IMR-90 (cell line): ENCODE measurements at regions not wholly inside any gene's neighbourhood (a gene's known extent, or its start where the extent isn't known, plus 50 kb on each side); places are given as distances from the start of the nearest gene placed in this dataset.

ENCODE experiments used
- ATAC-seq: fragments of 200-7000 bp; cut with Tn5 transposase; 2 replicates; pipeline ENCODE4 v1.9.1; 2020; ENCODE audit warnings: low read depth, mild to moderate bottlenecking, moderate library complexity
- BruUV-seq: library from RNA; stranded (reverse); fragments of 400-500 nt; replicated peaks from 2 replicates; lab custom pipeline; 2021; lab: Mats Ljungman, UMichigan
- CTCF ChIA-PET: fragments of 300-600 bp; formaldehyde crosslinking; extraction: SDS; loops from one replicate; lab custom pipeline; 2021; ENCODE audit warnings: antibody characterized with exemption; lab: Yijun Ruan, JAX
- POLR2A ChIA-PET: fragments of 300-600 bp; sonication (Branson Sonifier 250); formaldehyde crosslinking; loops from one replicate; lab custom pipeline; 2022; ENCODE audit warnings: antibody characterized with exemption; ENCODE audit not compliant: unreplicated experiment; lab: Charles Lee
- DNase-seq: peaks from one replicate; pipeline ENCODE4 v3.0.0; 2013
- H2AFZ ChIP-seq: replicated peaks from 2 replicates; pipeline ENCODE3; 2013; ENCODE audit warnings: low read length, mild to moderate bottlenecking; ENCODE audit not compliant: poor library complexity
- H2AK5ac ChIP-seq: 2 replicates; pipeline ENCODE4 v1.6.1; 2013; ENCODE audit warnings: low read depth, low read length, inconsistent platforms
- H2AK9ac ChIP-seq: replicated peaks from 2 replicates; pipeline ENCODE3; 2013; ENCODE audit warnings: mild to moderate bottlenecking, low read depth, low read length, moderate library complexity; ENCODE audit not compliant: poor library complexity
- H2BK120ac ChIP-seq: 2 replicates; pipeline ENCODE4 v1.6.1; 2013; ENCODE audit warnings: low read depth, low read length, inconsistent platforms
- H2BK15ac ChIP-seq: 3 replicates; pipeline ENCODE4 v1.6.1; 2013; ENCODE audit warnings: low read depth, low read length, inconsistent platforms
- H2BK20ac ChIP-seq: 2 replicates; pipeline ENCODE4 v1.6.1; 2013; ENCODE audit warnings: low read depth, mild to moderate bottlenecking, inconsistent platforms, low read length, moderate library complexity
- H2BK5ac ChIP-seq: 2 replicates; pipeline ENCODE4 v1.6.1; 2013; ENCODE audit warnings: mild to moderate bottlenecking, low read depth, low read length, inconsistent platforms; ENCODE audit not compliant: poor library complexity, severe bottlenecking
- H3K14ac ChIP-seq: replicated peaks from 2 replicates; pipeline ENCODE4 v1.6.1; 2013; ENCODE audit warnings: low read depth, low read length, inconsistent platforms
- H3K18ac ChIP-seq: 2 replicates; pipeline ENCODE4 v1.6.1; 2013; ENCODE audit warnings: low read depth, low read length, control low read depth
- H3K23ac ChIP-seq: 2 replicates; pipeline ENCODE4 v1.6.1; 2013; ENCODE audit warnings: low read depth, low read length, inconsistent platforms
- H3K27ac ChIP-seq: 2 replicates; pipeline ENCODE4 v1.5.1; 2013; ENCODE audit warnings: mild to moderate bottlenecking, control low read depth, low read length; ENCODE audit not compliant: insufficient read depth
- H3K27me3 ChIP-seq: 2 replicates; pipeline ENCODE4 v1.6.1; 2013; ENCODE audit warnings: low read length; ENCODE audit not compliant: control insufficient read depth, insufficient read depth
- H3K36me3 ChIP-seq: 2 replicates; pipeline ENCODE4 v1.6.1; 2013; ENCODE audit warnings: low read length, mixed read lengths; ENCODE audit not compliant: control insufficient read depth, insufficient read depth
- H3K4ac ChIP-seq: 2 replicates; pipeline ENCODE4 v1.6.1; 2013; ENCODE audit warnings: low read depth, low read length, inconsistent platforms
- H3K4me1 ChIP-seq: 2 replicates; pipeline ENCODE4 v1.6.1; 2013; ENCODE audit warnings: low read length, mixed read lengths; ENCODE audit not compliant: control insufficient read depth, insufficient read depth
- H3K4me2 ChIP-seq: 2 replicates; pipeline ENCODE4 v1.6.1; 2013; ENCODE audit warnings: low read depth, mild to moderate bottlenecking, control low read depth, low read length, moderate library complexity
- H3K4me3 ChIP-seq: 2 replicates; pipeline ENCODE4 v1.5.1; 2013; ENCODE audit warnings: low read depth, mild to moderate bottlenecking, control low read depth, low read length, moderate library complexity; ENCODE audit not compliant: insufficient read depth
- H3K56ac ChIP-seq: 2 replicates; pipeline ENCODE4 v1.6.1; 2013; ENCODE audit warnings: low read length, inconsistent platforms; ENCODE audit not compliant: insufficient read depth; ENCODE audit errors: extremely low read depth
- H3K79me1 ChIP-seq, 2 experiments: 2 replicates each; pipeline ENCODE4 v1.6.1; 2013; ENCODE audit warnings: low read length in 2 of 2, inconsistent platforms in 1 of 2, low read depth in 1 of 2
- H3K9ac ChIP-seq: 2 replicates; pipeline ENCODE4 v1.6.1; 2013; ENCODE audit warnings: low read depth, low read length, control low read depth
- H3K9me1 ChIP-seq: 2 replicates; pipeline ENCODE4 v1.6.1; 2013; ENCODE audit warnings: low read length, inconsistent platforms; ENCODE audit not compliant: insufficient read depth
- H3K9me3 ChIP-seq: 2 replicates; pipeline ENCODE4 v1.6.1; 2013; ENCODE audit warnings: low read length; ENCODE audit not compliant: control insufficient read depth, insufficient read depth
- H4K20me1 ChIP-seq: 2 replicates; pipeline ENCODE4 v1.6.1; 2013; ENCODE audit warnings: low read length, inconsistent platforms; ENCODE audit not compliant: insufficient read depth
- H4K5ac ChIP-seq: 2 replicates; pipeline ENCODE4 v1.6.1; 2013; ENCODE audit warnings: mild to moderate bottlenecking, low read depth, low read length, control low read depth
- H4K8ac ChIP-seq, 2 experiments: 2 replicates each; pipeline ENCODE4 v1.6.1; 2013; ENCODE audit warnings: low read depth in 2 of 2, low read length in 2 of 2, control low read depth in 1 of 2, inconsistent platforms in 1 of 2
- H4K91ac ChIP-seq: 2 replicates; pipeline ENCODE4 v1.6.1; 2013; ENCODE audit warnings: low read depth, low read length, inconsistent platforms; ENCODE audit not compliant: insufficient read depth
- BHLHE40 ChIP-seq: fragments of 150-350 bp; IDR thresholded peaks from 2 replicates; pipeline ENCODE4 v1.6.1; 2016; ENCODE audit warnings: mild to moderate bottlenecking, low read depth, low read length
- CEBPB ChIP-seq: IDR thresholded peaks from 2 replicates; pipeline ENCODE4 v1.6.1; 2012; ENCODE audit warnings: low read depth, low read length, improper control_type of control experiment
- CHD1 ChIP-seq: IDR thresholded peaks from 2 replicates; pipeline ENCODE4 v1.6.1; 2012; ENCODE audit warnings: low read depth, low read length, improper control_type of control experiment
- CTCF ChIP-seq: conservative IDR thresholded peaks from 2 replicates; pipeline ENCODE4 v1.5.1; 2012; ENCODE audit warnings: mild to moderate bottlenecking, low read depth, low read length, improper control_type of control experiment
- ELK1 ChIP-seq: fragments of 150-350 bp; IDR thresholded peaks from 2 replicates; pipeline ENCODE4 v1.6.1; 2016; ENCODE audit warnings: low read depth, mild to moderate bottlenecking, low read length, moderate library complexity, borderline replicate concordance
- FOS ChIP-seq: fragments of 150-350 bp; IDR thresholded peaks from 2 replicates; pipeline ENCODE4 v1.6.1; 2016; ENCODE audit warnings: low read depth, low read length
- MAFK ChIP-seq: IDR thresholded peaks from 2 replicates; pipeline ENCODE4 v1.6.1; 2012; ENCODE audit warnings: low read depth, low read length, improper control_type of control experiment
- MAZ ChIP-seq: IDR thresholded peaks from 2 replicates; pipeline ENCODE4 v1.6.1; 2012; ENCODE audit warnings: low read depth, mild to moderate bottlenecking, low read length, improper control_type of control experiment, moderate library complexity, borderline replicate concordance
- MXI1 ChIP-seq: IDR thresholded peaks from 2 replicates; pipeline ENCODE4 v1.6.1; 2012; ENCODE audit warnings: low read depth, mild to moderate bottlenecking, low read length, moderate library complexity, borderline replicate concordance
- NFE2L2 ChIP-seq: fragments of 150-350 bp; IDR thresholded peaks from 2 replicates; pipeline ENCODE4 v1.6.1; 2016; ENCODE audit warnings: low read depth, mild to moderate bottlenecking, low read length
- POLR2A ChIP-seq: IDR thresholded peaks from 2 replicates; pipeline ENCODE4 v1.6.1; 2012; ENCODE audit warnings: mild to moderate bottlenecking, low read depth, low read length
- RAD21 ChIP-seq: IDR thresholded peaks from 2 replicates; pipeline ENCODE4 v1.6.1; 2012; ENCODE audit warnings: low read length, improper control_type of control experiment
- RCOR1 ChIP-seq: IDR thresholded peaks from 2 replicates; pipeline ENCODE4 v1.6.1; 2012; ENCODE audit warnings: mild to moderate bottlenecking, low read length, improper control_type of control experiment; ENCODE audit not compliant: insufficient replicate concordance
- RFX5 ChIP-seq: IDR thresholded peaks from 2 replicates; pipeline ENCODE4 v1.8.0; 2012; ENCODE audit warnings: low read depth, mild to moderate bottlenecking, low read length, moderate library complexity
- SMC3 ChIP-seq: fragments of 150-350 bp; IDR thresholded peaks from 2 replicates; pipeline ENCODE4 v1.6.1; 2016; ENCODE audit warnings: low read depth, mild to moderate bottlenecking, antibody characterized with exemption, low read length, moderate library complexity
- USF2 ChIP-seq: fragments of 150-350 bp; IDR thresholded peaks from 2 replicates; pipeline ENCODE4 v1.6.1; 2017; ENCODE audit warnings: mild to moderate bottlenecking, antibody characterized with exemption, low read length, low read depth
- WGBS, 2 experiments: methylation state at CpG; one replicate each; pipeline versions ENCODE4 v1.1.5 to v1.1.7; 2013; ENCODE audit warnings: missing lambda C conversion rate in 2 of 2; ENCODE audit not compliant: insufficient read length in 1 of 2; ENCODE audit errors: extremely low coverage in 2 of 2; 5-methylcytosine and 5-hydroxymethylcytosine counted together
- dilution Hi-C: fragments of 300-500 bp; cut with HindIII; formaldehyde crosslinking; loops from one replicate; pipeline ENCODE4 v1.14.3; 2018; ENCODE audit warnings: low sequenced_read_pairs; ENCODE audit not compliant: unreplicated experiment
- in situ Hi-C: fragments of 300-500 bp; cut with MboI; formaldehyde crosslinking; loops from 3 replicates; pipeline ENCODE4 v1.14.3; 2019; ENCODE audit warnings: low sequenced_read_pairs, inconsistent platforms, mixed read lengths
- intact Hi-C: fragments of 100-400 bp; cut with micrococcal nuclease; formaldehyde crosslinking; loops from 2 replicates; pipeline ENCODE4 v1.10.0; 2022

GRCh38 chr2:228738671-228739380, 532.3 kb downstream of the PID1 start:
- Histone ChIP-seq H3K27ac (no peak overlapping the region), H4K8ac (no peak overlapping the region), H2AFZ (no peak overlapping the region), H3K36me3 (no peaks in the 10 kb centered on the region), H3K27me3 (no peaks in the 10 kb centered on the region), H4K5ac (no peak overlapping the region), H3K14ac (no peak overlapping the region), H3K9me1 (no peaks in the 10 kb centered on the region), H3K4ac (no peak overlapping the region), H2AK9ac (no peak overlapping the region), H3K4me2 (no peak overlapping the region), H2BK5ac (no peak overlapping the region), H4K20me1 (no peaks in the 10 kb centered on the region), H4K91ac (no peak overlapping the region), H2BK120ac (no peak overlapping the region), H3K4me1 (no peaks in the 10 kb centered on the region), H3K23ac (no peak overlapping the region), H3K18ac (no peak overlapping the region), H3K56ac (no peak overlapping the region), H3K9ac (no peak overlapping the region), H2BK15ac (no peak overlapping the region), H3K9me3 (no peaks in the 10 kb centered on the region), H3K4me3 (no peak overlapping the region), H2AK5ac (no peak overlapping the region), H2BK20ac (no peak overlapping the region), H3K79me1 (no peaks in the 10 kb centered on the region)
- ChIA-PET CTCF (no interaction called here), POLR2A (no interaction called here)
- dilution Hi-C loops (no loop called here), in situ Hi-C loops (no loop called here), intact Hi-C loops (no loop called here)
- no TSS peak for BruUV-seq
- no peak for DNase-seq
- no peak for TF ChIP-seq CHD1
- no peak for TF ChIP-seq POLR2A
- TF ChIP-seq RFX5: no peak
- TF ChIP-seq MAFK: no peak
- no peak for TF ChIP-seq MAZ
- no peak for TF ChIP-seq RCOR1
- no peak for TF ChIP-seq CEBPB
- no peak for TF ChIP-seq BHLHE40
- TF ChIP-seq FOS: no peak
- TF ChIP-seq ELK1: no peak
- TF ChIP-seq RAD21: no peak
- TF ChIP-seq CTCF: no peak
- TF ChIP-seq MXI1: no peak
- TF ChIP-seq NFE2L2: no peak
- no peak for TF ChIP-seq SMC3
- TF ChIP-seq USF2: no peak
- ATAC-seq: no peak
- WGBS, 2 experiments: no CpG with 5 or more reads among the region's 2 CpGs
